ENCODE measurements at regions not wholly inside any gene's neighbourhood (a gene's known extent, or its start where the extent isn't known, plus 50 kb on each side); places are given as distances from the start of the nearest gene placed in this dataset.
A peak's percentile ranks its signal among the peaks of the same experiment; 100 is the strongest.

- no peaks in the 10 kb centered on the region for H3K36me3 ChIP-seq (ENCODE audit: low read depth)
- no peaks in the 10 kb centered on the region for H3K9me3 ChIP-seq
- intact Hi-C loops (cut with DNase I, micrococcal nuclease): no loop called here
- TF ChIP-seq, protein P1, sequence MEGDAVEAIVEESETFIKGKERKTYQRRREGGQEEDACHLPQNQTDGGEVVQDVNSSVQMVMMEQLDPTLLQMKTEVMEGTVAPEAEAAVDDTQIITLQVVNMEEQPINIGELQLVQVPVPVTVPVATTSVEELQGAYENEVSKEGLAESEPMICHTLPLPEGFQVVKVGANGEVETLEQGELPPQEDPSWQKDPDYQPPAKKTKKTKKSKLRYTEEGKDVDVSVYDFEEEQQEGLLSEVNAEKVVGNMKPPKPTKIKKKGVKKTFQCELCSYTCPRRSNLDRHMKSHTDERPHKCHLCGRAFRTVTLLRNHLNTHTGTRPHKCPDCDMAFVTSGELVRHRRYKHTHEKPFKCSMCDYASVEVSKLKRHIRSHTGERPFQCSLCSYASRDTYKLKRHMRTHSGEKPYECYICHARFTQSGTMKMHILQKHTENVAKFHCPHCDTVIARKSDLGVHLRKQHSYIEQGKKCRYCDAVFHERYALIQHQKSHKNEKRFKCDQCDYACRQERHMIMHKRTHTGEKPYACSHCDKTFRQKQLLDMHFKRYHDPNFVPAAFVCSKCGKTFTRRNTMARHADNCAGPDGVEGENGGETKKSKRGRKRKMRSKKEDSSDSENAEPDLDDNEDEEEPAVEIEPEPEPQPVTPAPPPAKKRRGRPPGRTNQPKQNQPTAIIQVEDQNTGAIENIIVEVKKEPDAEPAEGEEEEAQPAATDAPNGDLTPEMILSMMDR (IDR thresholded peaks at IDR 0.05): no peak
- peak; percentile 80 for ATAC-seq
- DNase-seq: peak in 1 of 3 donors; percentile 17
- no peak overlapping the region for H3K4me3 ChIP-seq
- peaks cover 5% of the 10 kb centered on the region for H3K4me1 ChIP-seq (ENCODE audit: low read depth)
Observed at GRCh38 chr5:119852140-119852539, 222.8 kb downstream of the FAM170A start.

- no peaks in the 10 kb centered on the region for H3K4me1 ChIP-seq (ENCODE audit: low read depth)
- ATAC-seq: peak; percentile 29
- no peak overlapping the region for H3K4me3 ChIP-seq
- no peaks in the 10 kb centered on the region for H3K36me3 ChIP-seq (ENCODE audit: low read depth)
- no peaks in the 10 kb centered on the region for H3K9me3 ChIP-seq
- TF ChIP-seq, protein P1 (IDR thresholded peaks at IDR 0.05): no peak
- intact Hi-C loops (cut with DNase I, micrococcal nuclease): no loop called here
- DNase-seq: no peak
Observed at GRCh38 chr5:119860463-119860862, 231.1 kb downstream of the FAM170A start.

DNA sequence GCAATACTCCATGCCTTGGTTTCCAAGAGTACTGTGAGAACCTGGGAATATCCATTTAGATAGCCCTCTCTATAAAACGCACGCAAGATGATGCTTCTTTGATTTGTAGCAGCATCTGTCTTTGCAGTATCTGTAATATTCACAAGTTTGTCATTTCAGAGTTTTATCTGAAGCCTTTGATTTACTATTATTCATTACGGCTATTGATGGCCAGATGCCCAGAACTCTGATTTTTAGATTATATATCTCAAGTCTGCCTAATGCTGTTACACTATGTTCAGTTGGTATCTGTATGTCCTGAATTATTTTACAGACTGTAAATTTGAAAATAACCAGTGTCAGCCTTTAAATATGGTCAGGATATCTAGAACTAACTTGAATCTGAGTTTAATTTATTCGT is 233.3 kb downstream of the FAM170A start:
- intact Hi-C loops (cut with DNase I, micrococcal nuclease): no loop called here
- TF ChIP-seq, protein P1 (IDR thresholded peaks at IDR 0.05): no peak
- Histone ChIP-seq H3K4me1 (ENCODE audit: low read depth) (no peaks in the 10 kb centered on the region), H3K4me3 (no peak overlapping the region), H3K9me3 (no peaks in the 10 kb centered on the region), H3K36me3 (ENCODE audit: low read depth) (no peaks in the 10 kb centered on the region)
- DNase-seq: no peak
- no peak for ATAC-seq

DNA sequence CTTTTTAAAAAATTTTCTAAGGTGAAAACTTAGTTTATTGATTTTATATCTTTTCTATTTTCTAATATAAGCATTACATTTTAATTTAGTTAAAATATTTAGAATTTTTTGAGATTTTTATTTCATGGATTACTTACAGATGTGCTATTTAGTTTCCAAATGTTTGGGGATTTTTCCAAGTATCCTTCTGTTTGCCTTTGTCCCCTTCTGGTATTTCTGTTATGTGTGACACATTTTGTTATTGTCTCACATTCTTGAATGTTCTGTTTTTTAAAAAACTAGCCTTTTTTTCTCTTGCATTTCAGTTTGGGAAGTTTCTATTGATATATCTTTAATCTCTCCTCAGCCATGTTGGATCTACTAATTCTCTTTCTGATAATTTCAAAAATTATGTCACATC is 234.9 kb downstream of the FAM170A start:
- H3K4me3 ChIP-seq: no peak overlapping the region
- no peaks in the 10 kb centered on the region for H3K36me3 ChIP-seq (ENCODE audit: low read depth)
- TF ChIP-seq, protein P1 (IDR thresholded peaks at IDR 0.05): no peak
- DNase-seq (no peak), ATAC-seq (no peak)
- no peaks in the 10 kb centered on the region for H3K4me1 ChIP-seq (ENCODE audit: low read depth)
- intact Hi-C loops (cut with DNase I, micrococcal nuclease): no loop called here
- H3K9me3 ChIP-seq: no peaks in the 10 kb centered on the region

DNA sequence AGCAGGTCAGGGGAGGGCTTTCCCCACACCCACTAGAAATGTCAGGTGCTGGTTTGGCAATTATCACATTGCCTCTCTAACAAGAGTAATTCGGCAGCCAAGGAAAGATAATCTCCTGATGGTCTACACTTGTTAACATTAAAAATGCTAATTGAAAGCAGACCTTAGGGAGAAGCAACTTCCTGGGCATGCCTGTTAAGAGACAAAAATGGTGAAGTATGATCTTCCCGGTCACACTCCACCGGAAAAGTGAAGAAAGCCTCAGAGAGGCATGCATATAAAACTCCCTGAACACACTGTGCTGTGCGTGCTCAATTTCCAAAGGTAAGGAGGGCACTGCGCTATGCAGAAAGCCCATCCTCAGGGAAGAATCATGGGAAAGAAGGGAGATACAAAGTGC is 244.3 kb downstream of the FAM170A start:
- Histone ChIP-seq H3K9me3 (no peaks in the 10 kb centered on the region), H3K36me3 (ENCODE audit: low read depth) (no peaks in the 10 kb centered on the region), H3K4me3 (no peak overlapping the region), H3K4me1 (ENCODE audit: low read depth) (peaks cover 8% of the 10 kb centered on the region)
- intact Hi-C loops (cut with DNase I, micrococcal nuclease): no loop called here
- ATAC-seq (no peak), DNase-seq (no peak)
- TF ChIP-seq, protein P1 (IDR thresholded peaks at IDR 0.05): no peak

DNA sequence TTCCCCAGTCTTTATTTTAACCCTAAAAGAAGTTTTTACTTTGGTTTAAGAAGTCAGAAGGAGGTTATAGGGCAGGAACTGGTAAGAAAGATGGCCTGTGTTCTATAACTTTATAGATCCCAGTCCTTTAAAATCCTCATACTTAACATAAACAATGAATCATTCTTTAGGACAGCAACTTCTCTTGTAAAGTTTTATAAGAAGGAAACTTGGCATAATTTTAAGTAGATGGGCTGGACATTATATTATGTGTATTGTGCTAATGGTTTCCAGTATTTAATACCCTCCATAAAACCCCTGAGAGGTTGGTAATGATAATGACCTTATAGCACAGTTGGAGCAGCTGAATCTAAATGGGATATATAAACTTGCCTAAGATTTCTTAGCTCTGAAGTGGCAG is 247.2 kb downstream of the FAM170A start:
- Histone ChIP-seq H3K4me3 (no peak overlapping the region), H3K36me3 (ENCODE audit: low read depth) (no peaks in the 10 kb centered on the region), H3K4me1 (ENCODE audit: low read depth) (peaks cover 8% of the 10 kb centered on the region), H3K9me3 (no peaks in the 10 kb centered on the region)
- DNase-seq (no peak), ATAC-seq (peak; percentile 88)
- intact Hi-C loops (cut with DNase I, micrococcal nuclease): no loop called here
- TF ChIP-seq, protein P1 (IDR thresholded peaks at IDR 0.05): no peak

Data from mucosa of descending colon (tissue), 3 donors.